HG02571 (cell line): ENCODE measurements at regions not wholly inside any gene's neighbourhood (a gene's known extent, or its start where the extent isn't known, plus 50 kb on each side); places are given as distances from the start of the nearest gene placed in this dataset.

ENCODE experiments used
- ATAC-seq: cut with Tn5 transposase; IDR thresholded peaks from one replicate; pipeline ENCODE4 v1.9.1; 2021; ENCODE audit warnings: mild to moderate bottlenecking, moderate library complexity; ENCODE audit not compliant: unreplicated experiment

DNA sequence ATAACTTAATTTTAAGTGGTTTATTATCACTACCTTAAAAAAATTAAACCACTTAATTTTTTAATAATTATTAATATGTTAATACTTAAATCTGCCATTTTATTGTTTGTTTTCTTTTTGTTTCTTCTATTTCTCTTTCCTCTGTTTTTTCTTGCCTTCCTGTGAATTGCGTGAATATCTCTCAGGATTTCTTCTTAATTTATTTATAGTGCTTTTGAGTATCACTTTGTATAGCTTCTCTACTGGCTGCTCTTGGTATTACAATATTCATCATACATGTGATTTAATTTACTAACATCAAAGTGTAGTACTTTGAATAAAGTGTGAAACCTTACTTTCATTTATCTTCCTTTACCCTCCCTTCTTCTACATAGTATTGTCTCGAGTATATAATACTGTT is 349.5 kb upstream of the CPXCR1 start:
- ATAC-seq = no peak

DNA sequence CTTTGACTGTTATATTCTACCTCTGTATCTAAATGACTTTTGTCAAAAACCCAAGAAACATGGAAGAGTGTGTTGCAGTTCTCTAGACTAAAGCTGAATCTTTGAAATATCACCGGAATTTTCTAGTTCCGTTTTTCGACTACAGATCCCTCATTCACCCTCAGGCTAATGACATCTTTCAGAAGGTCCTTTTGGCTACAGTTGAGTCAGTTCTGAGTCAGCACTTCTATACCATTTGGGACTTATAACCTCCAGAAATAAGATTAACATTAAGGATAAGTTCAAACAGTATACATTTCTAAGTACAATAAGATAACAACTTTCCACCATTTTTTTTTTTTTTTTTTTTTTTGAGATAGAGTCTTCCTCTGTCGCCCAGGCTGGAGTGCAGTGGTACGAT is 331.0 kb upstream of the CPXCR1 start:
- no peak for ATAC-seq

DNA sequence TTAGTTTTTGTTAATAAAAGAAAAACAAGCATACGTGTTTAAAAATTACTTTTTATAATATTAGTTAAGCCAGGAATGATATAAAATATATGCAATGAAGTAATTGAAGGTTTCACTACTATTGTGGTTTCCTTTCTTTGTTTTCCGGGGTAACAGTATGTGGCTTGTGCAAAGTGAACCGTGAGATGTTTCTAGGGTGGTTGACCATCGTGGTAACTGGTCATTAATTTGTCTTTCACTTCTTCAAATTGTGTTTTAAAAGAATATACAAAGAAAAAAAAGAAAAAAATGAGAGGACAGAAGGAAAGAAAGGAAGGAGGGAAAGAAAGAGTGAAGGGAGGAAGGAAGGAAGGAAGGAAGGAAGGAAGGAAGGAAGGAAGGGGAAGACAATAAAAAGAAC is 330.1 kb upstream of the CPXCR1 start:
- no peak for ATAC-seq

DNA sequence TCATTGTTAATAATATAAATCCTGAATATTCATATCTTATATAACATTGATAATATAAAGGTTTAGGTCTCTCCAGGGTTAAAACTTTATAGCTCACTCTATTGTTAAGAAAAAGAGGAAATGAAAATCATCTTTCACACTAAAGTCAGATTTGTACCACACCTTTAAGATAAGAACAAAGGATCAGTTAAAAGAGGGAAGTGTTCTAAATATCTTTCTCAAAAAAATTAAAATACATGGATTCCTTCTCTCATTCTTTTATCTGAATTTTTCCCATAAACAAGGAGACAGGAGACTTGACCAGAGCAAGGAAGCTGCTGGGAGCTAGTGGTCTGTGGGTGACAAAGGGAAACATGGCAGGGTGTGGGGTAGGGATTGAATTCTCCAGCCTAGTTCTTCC is 323.0 kb upstream of the CPXCR1 start:
- ATAC-seq = no peak

DNA sequence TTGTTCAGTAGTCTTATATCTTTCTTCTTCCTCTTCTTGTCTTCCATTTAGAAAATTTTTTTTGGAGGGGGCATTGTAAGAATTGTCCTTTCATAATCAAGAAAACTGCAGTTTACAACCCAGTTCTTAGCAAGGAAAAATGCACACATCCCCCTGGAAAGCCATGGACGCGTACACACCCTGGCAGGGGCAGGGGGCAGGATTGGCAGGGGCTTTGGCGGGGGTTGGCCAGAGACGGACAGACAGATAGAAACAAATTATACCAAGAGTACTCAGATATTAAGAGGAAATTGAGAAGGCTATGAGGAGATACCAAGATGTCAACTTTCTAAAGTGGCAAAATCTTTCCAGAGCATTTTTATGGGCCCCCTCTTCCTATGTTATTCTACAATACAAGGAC is 322.5 kb upstream of the CPXCR1 start:
- ATAC-seq = no peak

DNA sequence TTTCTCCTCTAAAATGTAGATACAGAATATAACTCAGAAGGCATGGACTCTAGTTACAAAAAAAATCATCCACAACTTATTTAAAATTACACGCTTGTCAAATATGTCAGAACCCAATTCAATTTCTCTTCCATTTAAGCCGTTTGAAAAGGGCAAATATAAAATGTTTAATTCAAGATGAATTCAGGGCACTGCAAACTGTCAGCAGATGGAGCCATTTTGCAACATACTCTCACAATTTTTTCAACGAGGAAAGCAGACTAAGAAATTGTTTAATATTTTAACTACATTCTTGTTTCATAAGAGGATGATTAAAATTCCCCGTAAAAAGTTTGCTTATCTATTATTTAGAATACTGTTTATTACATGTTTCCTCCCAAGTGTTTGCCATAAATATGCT is 321.3 kb upstream of the CPXCR1 start:
- no peak for ATAC-seq

DNA sequence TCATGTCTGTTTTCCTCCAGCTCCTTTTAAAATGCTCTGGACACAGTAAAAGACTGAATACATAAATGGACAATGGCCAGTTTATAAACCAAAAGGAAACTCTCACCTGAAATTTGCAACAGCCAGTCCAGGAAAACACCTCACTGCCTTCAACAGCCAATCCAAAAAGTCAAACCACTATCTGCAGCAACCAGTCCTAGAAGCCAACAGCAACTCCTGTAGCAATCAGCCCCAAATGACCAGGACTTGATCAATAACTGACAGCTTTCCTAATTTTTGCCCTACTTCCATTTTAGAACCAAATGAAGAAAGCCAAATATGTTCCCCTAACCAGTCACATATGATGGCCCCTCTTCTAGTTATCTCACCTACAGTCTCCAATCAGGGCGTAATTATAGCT is 309.5 kb upstream of the CPXCR1 start:
- ATAC-seq = no peak

DNA sequence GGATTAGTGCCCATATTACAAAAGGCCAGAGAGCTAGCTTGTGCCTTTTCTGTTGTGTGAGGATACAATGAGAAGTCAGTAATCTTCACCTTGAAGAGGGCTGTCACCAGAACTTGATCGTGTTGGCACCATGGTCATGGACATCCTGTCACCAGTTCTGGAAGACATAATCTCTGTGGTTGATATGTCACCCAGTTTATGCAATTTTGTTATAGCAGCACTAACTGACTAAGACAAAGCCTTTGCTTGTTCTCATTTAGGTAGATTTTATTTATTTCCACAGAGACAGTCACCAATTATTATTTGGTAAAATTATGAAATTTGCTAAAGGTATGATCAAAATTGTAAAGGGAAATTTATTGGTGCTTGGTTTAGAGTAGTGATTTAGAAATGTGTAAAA is 308.8 kb upstream of the CPXCR1 start:
- no peak for ATAC-seq

DNA sequence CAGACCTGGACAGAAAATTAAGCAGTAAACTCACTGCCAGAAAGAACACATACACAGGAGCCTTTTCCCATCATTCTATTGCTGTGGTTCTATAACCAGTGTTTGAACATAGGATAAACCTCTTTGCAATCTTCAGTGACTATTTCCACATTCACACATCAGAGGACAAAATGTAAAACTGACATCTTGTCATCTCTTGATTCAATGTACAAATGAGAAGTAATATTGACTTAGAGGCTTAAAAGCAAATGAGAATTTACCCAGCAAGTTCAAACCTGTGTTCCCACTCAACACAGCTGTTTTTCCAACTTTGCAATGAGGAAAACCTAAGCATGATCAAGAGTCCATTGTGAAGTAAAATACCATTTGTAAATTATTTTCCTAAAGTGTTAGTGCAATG is 307.1 kb upstream of the CPXCR1 start:
- no peak for ATAC-seq
